SK-N-MC (cell line): ENCODE measurements at regions not wholly inside any gene's neighbourhood (a gene's known extent, or its start where the extent isn't known, plus 50 kb on each side); places are given as distances from the start of the nearest gene placed in this dataset.

Experiments
- FOXP2 ChIP-seq: optimal IDR thresholded peaks from 2 replicates; pipeline ENCODE3; 2011; ENCODE audit warnings: mild to moderate bottlenecking, moderate library complexity; ENCODE audit not compliant: insufficient read depth; ENCODE audit errors: extremely low read length, control extremely low read depth
- POLR2AphosphoS5 ChIP-seq: IDR thresholded peaks from 2 replicates; pipeline ENCODE4 v1.6.1; 2012; ENCODE audit warnings: mild to moderate bottlenecking, low read depth, low read length, borderline replicate concordance

DNA sequence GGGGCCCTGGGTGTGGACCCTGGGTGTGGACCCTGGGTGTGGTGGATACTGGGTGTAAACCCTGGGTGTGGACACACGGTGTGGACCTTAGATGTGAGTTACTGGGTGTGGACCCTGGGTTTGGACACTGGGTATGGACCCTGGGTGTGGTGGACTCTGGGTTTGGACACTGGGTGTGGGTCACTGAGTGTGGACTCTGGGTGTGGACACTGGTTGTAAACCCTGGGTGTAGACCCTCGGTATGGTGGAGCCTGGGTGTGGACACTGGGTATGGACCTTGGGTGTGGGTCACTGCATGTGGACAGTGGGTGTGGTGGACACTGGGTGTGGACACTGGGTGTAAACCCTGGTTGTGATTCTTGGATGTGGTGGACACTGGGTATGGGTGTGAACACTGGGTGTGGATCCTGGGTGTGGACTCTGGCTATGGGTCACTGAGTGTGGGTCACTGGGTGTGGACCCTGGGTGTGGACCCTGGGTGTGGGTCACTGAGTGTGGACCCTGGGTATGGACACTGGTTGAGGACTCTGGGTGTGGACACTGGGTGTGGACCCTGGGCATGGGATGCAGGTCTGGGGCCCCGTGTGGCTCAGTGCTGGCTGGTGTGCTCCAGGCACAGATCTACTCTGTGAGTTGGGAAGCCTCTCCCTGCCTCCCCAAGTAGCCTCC, 356.2 kb downstream of the GLRX3 start:
- no peak for TF ChIP-seq POLR2AphosphoS5
- TF ChIP-seq FOXP2, result no peak
